M059J (cell line): ENCODE measurements at regions not wholly inside any gene's neighbourhood (a gene's known extent, or its start where the extent isn't known, plus 50 kb on each side); places are given as distances from the start of the nearest gene placed in this dataset.
"Not testable (repeated sequence)": the region's sequence is repeated elsewhere in the genome, so short reads cannot be mapped to it uniquely, and the experiment has no call there.

Source experiments
- DNase-seq: peaks from one replicate; pipeline ENCODE4 v3.0.0-alpha.2; 2012; ENCODE audit warnings: low read depth

DNA sequence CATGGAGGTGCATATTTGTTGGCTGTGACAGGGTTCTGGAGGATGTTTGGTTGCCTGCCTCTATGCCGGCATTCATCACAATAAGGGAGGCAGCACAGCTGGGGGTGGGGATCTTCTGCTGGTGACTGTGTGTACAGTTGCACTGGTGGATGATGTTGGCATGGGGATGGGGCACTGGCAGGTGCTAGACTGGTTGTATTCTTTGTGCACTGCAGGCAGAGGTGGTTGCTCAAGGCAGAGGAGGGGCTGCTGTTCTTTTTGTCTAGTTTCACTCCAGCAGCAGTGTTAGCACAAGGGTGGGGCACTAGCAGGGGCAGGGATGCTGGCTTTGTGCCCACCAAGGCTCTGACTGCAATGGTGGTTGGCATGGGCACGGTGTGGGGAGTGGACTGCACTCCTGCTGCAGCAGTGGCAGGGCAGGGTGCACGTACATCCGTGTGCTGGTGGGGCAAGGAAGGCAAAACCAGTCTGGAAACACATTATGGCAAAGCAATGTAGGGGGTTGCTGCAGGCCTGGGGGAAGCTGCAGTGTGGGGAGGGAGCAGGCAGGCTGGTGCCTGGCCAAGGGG is 69.3 kb downstream of the ISOC1 start:
- no peak for DNase-seq

DNA sequence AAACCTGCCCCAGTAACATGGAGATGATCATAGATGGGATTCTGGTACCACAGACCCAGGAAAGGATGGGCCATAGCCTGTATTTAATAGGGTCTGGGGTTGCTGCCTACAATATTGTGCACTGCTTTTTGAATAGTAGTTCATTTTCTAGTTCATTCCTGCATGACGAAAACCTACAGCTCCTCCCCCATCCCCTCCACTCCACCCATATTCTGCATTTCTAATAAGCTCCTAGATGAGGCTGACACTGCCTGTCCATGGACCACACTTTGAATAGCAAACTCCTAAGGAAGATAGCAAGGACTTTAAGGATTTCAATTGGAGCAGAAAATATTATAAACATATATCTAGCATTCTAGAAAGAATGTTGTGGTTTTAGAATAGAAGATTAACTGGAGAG is 75.5 kb downstream of the ISOC1 start:
- DNase-seq = no peak

DNA sequence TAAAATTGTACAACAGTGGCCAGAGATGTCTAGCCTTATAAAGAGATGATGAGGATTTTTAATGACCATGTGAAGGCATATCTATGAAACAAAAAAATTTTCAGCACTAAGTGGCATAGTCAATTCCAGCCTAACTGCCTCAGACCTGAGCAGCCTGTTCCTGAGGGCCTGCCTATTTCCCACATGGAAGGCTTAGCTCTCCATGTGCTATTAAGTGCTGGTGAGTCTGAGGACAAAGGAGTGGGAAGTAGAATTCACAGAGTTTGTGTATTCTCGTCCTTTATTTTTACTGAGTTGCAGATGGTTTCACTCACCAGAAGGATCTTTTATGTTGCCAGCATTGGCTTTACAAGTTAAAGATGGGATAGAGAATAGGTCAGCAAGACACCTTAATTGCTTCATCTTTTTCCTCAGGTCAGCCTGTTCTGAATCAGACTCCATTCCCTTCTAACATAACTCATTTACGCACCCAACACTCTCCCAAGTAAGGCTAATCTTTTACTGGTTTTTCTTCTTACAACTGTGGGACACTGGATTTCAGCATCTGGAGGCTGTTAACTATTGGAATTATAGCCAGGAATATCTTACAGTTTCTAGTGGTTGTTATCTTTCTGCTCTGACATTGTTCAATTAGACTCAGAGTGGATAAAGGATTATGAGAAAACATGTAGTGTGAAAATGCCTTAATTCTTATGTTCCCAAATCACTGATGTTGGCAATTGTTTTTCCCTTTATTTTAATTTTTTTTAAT is 76.8 kb downstream of the ISOC1 start:
- DNase-seq = no peak

DNA sequence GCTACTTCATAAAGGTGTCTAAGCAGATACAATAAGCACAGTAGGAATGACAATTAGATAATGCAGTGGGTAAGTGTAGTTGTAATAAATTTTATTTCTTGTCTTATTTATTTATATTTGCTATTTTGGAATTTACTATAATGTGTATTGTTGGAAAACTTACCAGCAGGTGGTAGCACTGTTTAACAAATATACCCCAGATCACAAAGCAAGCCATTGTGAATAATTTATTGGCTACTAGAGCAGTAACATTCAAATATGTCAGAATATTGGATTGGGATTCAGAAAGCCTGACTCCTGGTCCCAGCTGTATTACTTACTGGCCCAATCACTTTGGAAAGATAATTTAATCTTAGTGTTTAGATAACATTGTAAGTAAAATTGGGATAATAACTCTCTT is 78.0 kb downstream of the ISOC1 start:
- no peak for DNase-seq

DNA sequence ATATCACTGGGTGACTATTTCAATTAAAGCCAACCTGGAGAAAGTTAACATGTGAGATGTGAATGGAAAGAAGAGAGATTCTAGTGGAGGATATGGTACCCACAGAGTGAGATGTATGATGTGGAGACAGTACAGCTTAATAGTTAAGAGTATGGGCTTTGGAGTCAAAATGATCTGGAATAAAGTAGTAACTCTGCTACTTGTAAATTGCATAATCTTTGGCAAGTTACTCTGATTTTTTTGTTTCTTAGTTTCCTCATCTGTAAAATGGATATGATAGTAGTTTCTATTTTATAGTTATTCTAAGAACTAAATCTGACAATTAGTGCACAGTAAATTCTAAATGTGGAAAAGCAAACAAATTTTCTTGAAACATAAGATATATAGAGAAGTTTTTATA is 79.2 kb downstream of the ISOC1 start:
- DNase-seq = no peak

DNA sequence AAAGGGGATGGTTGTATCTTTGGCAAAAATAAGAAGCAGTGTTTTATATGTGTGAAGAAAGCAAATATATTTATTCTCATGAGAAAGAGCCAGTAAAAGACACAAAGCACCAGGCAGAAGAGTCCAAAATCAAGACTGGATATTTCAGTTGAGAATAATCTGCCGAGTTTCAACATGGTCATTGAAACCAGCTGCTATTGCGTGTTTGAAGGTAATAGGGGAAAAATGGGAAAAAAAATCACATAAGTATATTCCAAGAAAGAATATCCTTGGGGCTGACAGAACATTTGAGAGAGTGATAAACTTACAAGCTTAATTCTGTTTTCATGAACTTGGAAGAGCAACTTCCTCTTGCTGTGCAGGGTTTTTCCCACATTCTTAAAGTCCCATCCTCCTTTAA is 79.9 kb downstream of the ISOC1 start:
- no peak for DNase-seq

DNA sequence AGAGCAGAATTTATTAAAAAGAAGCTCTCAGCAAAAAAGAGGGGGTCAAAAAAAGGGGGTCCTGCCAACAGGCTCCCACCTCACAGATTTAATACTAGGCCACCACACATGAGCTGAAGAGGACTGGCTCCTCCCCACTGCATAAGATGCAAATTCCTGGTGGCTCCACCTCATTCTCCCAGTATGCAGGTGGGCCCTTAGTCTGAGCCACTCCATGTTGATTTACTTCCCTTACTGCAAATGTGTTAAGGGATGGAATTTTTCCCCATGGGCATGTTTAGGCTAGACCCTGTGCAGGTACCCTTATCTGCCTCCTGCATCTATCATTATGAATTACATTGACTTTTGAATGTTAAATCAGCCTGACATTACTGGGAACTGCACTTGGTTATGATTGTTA is 82.9 kb downstream of the ISOC1 start:
- DNase-seq = no peak

DNA sequence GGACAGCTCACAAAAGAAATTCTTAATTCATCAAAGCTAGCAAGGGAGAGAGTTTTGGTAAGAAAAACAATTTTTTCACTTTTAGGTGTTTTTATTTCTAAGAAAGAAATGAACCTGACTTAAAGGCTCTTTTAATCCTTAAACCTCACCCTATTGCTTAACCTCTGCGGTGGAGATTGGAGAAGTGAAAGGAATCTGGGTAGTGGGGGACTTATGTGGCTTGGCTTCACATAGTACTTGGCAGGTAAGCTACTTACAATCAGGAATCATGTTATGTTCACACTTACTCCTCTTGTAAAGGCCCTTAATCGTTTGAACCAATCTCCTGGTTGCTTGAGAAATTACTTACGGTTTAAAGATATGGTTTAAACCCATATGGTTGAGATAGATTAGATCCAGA is 104.8 kb downstream of the ISOC1 start:
- no peak for DNase-seq

DNA sequence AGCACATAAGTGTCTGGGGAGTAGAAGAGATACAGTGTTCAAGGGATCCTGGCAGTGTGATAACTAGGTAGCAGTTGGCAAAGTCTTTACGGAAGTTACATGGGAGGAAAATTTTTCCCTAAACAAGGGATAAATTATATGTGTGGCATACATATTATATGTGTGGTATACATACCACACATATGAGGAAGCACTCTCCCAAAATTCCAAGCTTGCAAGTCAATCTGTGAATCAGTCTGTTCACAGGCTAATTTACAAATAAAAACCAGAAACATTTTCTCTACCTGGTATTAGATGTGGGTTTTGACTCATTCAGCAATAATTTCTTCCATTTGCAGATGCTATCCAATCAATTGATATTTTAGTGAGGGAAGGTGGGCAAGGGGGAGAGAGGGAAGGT is 110.0 kb downstream of the ISOC1 start:
- DNase-seq = no peak

DNA sequence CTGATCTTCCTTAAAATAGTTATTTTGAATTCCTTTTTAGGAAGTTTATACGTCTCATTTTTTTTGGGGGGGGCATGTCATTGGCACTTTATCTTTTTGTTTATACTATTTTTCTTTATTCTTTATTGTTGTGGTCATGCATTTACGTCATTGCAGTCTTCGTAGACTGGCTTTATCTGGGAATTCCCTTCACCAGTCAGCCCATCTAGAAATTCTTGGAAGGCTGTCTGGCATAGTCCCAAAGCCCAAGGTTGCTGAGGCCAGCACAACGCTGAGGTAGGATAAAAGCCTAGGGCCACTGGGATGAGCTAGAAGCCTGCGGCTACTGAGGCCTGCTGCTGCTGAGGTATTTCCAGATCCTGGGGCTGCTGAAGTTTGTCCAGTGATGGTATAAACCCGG is 121.5 kb downstream of the ISOC1 start:
- DNase-seq = no peak

DNA sequence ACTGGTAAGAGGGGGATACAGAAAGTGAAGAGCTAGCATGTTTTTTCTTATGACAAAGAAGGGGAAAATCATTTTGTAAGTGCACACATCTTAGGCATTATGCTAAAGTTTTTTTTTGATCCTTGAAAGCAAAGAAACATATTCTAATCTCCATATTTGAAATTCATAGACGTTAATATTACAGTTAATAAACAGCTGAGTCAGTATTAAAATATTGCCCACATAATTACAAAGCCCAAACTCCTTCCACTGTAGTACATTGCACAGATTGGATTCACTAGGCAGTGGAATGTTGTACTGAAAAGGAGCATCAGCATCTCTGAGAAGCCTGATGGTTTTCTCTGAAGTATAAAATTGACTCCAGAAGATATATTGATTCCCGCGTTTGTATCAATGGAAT is 122.6 kb downstream of the ISOC1 start:
- no peak for DNase-seq

DNA sequence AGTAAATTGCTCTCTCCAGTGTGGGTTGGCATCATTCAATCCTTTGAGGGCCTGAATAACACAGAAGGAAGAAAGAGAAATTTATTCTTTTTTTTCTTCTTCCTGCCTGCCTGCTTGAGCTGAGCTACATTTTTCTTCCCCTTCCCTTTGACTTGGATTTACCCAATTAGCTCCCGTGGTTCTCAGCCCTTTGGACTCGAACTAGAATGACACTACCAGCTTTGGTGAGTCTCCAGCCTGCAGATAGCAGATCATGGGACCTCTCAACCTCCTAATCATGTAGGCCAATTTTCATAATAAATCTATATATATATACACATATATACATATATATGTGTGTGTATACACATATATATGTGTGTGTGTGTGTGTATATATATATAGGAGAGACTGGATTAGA is 128.6 kb downstream of the ISOC1 start:
- no peak for DNase-seq

DNA sequence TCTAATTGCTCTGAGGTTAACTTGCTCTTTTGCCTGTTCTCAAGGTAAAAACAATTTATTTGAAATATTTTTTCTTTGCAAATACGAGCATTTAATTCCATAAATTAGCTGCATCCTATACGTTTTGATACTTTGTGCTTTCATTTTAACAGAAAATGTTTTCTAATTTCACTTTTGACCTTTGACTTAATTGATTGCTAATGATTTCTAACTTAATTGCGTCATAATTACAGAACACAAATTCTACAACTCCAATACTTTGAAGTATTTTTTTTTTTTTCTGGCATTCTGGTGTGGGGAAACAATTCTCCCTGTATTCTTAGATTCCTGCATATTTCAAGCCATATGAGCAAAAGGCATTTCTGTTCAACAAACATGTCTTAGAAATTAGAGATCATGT is 134.0 kb downstream of the ISOC1 start:
- DNase-seq = no peak

DNA sequence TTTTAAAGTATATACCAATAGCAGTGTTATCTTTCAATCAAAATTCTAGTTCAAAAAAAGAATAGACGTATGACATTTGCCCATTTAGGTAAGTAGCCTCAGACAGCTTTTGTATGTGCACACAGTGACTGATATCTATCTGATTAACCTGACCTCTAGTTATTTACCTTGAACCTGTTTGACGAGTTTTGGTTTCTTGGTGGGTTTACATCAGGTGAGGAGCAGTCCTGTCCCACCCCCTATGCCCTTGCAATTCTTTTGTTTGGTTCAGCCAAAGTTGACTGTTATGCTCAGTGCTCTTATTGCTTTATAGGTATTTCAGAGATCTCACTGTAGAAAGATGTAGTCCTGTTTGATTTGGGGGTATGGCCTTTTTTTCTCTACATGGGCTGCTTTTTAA is 147.2 kb downstream of the ISOC1 start:
- DNase-seq = no peak

DNA sequence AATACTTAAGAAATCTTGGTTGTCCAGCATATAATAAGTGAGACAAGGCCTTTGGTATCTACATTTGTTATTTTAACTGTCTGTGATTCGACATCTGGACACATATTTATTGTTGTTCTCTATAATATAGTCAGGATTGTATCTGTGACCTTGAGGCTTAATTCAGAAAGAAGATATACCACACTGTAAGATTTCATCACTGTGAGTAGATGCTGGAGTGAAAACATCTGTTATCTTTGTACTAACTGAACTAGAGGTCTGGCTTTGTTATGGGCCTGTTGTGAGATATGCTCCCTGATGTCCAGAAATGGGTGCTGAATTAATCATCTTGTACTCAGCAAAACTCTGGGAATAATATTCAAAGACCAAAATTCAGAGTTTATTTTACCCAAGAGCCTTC is 148.5 kb downstream of the ISOC1 start:
- no peak for DNase-seq

DNA sequence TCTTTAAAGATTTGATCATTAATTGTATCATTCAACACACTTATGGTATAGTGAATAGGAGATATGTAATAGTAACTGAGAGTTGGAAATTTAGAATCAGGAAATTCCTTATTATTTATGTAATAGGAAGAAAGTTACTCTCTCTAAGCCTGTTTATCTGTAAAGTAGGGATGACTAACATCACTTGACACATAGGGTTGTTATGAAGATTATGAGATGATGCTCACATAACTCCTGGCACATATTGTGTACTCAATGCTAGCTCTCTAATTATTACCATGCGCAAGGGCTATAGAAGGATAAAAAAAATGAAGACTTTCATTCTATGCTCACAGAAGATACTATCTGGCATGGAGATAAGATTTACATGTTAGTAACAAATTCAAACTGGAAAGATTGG is 149.9 kb downstream of the ISOC1 start:
- DNase-seq = no peak

DNA sequence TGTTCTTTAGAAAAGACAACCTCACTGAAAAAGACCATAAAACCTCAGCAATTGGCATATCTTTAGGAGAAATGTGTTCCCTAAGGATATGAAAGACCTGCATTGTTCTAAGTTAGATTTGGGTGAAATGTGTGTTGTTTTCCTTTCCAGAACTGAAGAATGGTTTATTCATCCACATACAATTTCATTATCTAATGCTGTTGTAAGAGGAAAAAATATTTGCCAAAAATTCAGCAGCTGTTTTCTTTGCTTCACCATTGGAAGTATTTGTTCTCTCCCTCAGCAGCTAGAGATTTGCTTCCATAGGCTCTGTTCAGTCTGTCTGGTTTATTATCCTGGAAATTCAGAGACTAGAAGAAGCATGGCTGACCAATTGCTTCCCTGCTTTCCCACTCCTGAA is 150.9 kb downstream of the ISOC1 start:
- DNase-seq = no peak

DNA sequence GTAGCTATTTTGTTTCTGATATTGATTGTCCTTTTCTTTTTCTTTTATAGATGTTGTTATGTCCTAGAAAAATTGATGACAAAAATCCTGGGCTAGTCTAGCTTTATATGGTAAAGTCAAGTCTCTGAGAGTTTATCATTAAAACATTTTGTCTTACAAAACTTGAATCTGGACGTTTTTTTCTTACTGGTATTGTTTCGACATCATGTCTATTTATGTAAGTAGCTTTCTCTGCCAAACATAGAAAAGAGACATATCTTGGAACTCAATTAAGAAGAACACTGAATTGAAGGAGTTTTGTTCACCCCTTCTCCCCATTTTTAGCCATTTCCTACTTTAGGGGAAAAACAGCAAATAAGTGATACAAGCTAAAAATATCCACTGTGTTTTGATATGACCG is 151.5 kb downstream of the ISOC1 start:
- DNase-seq = no peak

DNA sequence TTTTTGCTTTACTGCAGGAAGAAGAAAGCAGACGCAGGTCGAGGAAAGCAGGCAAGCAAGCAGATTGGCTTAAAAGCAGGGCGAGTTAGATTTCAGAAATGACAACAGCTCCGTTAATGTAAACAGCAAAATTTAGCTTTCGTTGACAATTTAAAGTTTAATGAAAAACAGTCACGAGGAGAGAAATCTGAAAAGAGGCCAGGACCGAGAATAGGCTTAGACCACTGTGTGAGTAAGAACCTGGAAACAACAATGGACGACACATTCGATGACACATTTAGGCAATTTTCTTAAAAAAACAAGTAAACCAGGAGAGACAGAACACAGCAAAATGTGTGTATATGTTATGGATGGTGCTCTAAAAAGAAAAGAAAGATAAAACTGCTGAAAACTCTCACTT is 155.3 kb downstream of the ISOC1 start:
- DNase-seq = no peak

DNA sequence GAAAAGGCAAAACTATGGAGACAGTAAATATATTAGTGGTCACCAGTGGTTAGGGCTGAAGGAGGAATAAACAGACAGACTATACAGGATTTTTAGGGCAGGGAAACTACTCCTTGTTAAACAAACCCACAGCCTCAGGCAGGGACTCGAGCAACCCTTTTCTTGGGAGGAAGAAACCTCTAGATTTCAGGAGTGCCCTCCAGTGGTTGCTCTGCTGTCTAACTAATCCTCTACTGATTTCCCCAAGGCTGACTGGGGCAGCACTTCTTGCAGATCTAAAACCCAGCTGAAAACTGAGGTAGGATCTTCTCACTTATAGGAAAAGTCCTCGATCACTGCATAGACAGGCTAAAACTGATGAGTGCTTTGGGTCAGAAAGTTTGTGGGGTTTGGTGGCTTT is 176.8 kb downstream of the ISOC1 start:
- DNase-seq = peak; percentile 0

DNA sequence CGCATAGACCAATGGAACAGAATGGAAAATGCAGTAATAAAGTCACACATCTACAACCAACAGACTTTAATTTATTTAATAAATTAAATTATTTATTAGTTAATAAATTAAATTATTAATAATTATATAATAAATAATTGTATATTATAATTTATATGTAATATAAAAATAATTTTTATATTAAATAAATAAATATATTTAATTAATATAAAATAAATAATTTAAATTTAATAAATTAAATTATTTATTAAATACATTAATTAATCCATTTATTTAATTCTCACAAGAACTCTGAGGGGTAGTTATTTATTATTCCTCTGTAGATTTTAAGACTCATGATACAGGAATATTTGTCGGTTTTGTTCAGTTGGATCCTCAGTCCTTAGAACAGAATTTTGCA is 176.1 kb upstream of the ADAMTS19 start:
- no peak for DNase-seq

DNA sequence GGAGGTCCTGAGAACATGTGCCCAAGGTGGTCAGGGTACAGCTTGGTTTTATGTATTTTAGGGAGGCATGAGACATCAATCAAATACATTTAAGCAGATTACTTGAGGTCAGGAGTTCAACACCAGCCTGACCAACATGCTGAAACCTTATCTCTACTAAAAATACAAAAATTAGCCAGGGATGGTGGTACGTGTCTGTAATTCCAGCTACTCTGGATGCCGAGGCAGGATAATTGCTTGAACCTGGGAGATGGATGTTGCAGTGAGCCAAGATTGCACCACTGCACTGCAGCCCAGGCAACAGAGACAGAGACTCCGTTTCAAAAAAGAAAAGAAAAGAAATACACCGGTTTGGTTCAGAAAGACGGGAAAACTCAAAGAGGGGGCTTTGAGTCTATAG is 165.9 kb upstream of the ADAMTS19 start:
- not testable (repeated sequence) for DNase-seq

DNA sequence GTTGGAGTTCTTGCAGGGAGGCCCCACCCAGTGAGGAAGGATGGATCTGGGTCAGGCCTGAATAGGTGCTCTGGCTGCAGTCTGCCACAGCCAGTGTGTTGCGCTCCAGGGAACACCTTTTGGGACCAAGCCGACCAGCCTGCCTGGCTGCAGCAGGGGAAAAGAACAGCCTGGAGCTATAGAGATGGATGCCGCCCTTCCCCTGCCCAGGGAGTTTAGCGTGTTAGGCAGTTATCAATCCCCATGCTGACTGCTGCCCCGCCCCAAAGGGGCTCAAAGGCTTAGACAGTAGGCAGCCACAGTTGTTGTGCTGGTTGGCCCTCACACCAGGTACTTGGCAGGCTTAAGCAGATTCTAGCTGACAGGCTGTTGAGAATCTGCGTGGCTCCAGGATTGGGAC is 153.4 kb upstream of the ADAMTS19 start:
- DNase-seq = no peak

DNA sequence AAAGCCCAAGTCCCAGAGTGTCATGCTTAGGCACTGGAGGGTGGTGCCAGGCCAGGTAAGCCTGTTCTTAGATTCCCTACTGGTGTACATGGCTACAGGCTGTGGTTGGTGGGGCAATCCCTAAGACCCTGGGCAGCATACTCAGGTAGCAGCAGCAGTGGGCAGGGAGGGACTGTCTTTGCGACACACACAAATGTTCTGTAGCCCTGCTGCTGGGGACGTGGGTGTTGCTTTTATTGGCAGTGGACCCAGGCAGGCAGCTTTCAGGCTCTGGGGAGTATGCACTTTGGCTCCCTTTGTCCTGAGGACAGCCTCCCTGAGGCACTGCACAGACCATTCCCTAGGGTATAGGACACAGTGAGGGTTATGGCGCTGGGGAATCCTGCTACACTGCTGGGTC is 137.1 kb upstream of the ADAMTS19 start:
- DNase-seq = no peak
